ENCODE measurements at regions not wholly inside any gene's neighbourhood (a gene's known extent, or its start where the extent isn't known, plus 50 kb on each side); places are given as distances from the start of the nearest gene placed in this dataset.
A peak's percentile ranks its signal among the peaks of the same experiment; 100 is the strongest.
"Not testable (repeated sequence)": the region's sequence is repeated elsewhere in the genome, so short reads cannot be mapped to it uniquely, and the experiment has no call there.

DNA sequence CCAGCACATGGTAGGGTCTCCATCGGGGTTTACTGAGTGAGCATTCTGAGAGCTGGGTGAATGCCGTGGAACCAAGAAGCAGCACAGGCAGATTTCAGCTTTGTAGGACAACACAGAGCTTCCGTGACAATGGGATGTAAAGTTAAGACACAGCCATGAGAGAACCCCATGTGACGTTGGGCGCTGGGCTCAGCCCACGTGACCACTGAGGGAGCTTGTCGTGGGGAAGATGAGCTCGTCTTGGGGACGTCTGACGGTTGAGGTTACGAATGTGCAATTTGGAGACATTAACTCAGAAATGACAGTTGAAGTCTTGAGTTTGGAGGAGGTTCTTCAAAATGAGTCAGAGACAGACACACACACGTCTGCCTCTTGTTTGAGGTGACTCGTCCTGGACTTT, 51.5 kb upstream of the MUC20 start:
- DNase-seq (ENCODE audit: low spot score), result not testable (repeated sequence)

DNA sequence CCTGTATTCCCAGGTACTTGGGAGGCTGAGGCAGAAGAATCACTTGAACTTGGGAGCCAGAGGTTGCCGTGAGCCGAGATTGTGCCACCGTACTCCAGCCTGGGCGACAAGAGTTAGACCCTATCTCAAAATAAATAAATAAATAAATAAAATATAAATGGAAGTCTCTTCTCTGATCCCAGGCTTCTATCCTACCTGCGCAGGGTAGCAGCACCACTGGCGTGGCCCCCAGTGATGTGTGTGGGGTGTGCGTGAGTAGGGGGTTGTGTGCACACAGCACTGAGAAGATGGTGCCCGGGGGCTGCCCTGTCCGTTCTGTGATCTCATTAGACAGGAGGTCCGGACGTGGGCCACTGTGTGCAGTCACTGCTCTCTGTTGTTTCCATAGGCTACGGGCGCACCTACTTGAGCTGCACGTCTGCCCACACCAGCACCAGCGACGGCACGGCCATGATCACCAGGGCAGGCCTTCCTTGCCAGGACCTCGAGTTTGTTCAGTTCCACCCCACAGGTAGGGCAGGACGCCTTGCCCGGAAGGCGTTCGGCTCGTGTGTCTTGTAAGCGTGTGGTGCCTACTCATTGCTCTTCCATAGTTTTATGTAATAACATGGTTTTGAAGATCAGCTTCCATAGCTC, 52.5 kb upstream of the MUC20 start:
- DNase-seq (ENCODE audit: low spot score), result not testable (repeated sequence)

DNA sequence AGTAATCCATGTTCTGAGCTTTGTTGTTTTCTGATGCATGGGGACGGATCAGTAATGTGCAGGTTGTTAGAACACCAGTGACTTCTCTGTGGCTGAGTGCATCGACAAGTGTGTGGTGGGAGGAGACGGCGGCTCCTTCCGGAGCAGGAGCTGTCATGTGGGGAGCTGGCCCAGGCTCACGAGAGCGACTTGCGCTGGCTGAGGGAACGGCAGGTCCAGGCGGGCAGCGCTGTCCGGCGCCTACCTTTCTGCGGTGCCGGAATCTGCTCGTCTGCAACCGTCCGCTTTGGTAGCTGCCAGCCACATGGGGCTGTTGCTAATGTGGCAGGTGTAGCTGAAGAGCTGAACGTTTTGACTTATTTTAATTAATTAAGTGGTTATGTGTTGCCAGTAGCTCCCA, 55.5 kb upstream of the MUC20 start:
- DNase-seq (ENCODE audit: low spot score), result not testable (repeated sequence)

DNA sequence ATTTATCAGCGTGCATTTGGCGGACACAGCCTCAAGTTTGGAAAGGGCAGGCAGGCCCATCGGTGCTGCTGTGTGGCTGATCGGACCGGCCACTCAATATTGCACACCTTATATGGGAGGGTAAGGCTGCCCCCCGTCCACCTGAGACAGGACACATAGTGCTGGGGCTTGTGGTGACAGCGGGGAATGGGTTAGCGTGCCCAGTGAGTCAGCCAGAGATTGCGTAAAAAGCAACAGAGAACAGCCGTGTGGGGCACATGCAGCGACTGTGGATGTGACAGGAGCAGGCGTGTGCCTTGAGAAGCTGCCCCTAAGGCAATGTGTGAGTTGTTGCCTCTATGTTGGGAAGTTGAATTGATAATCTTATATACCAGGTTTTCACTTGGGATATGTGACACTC, 56.6 kb upstream of the MUC20 start:
- not testable (repeated sequence) for DNase-seq (ENCODE audit: low spot score)

DNA sequence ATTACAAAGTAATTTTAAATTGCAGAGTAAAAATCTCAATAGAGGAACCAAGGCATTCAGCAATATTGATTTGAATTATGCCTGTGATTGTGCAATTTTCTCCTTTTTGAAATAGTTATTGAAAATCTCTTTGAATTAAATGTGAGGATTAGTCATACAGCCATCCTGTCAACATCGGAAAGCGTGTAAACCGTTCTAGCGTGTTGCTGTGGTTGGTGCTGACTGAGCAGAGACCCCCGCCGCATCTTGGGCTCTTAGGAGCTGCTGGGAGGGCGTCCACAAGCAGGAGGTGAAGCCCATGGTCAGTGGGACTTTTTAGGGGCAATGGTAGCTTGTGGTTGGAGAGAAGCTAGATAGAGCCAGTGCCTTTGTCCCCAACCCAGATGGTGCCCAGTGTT, 61.6 kb upstream of the MUC20 start:
- DNase-seq (ENCODE audit: low spot score), result not testable (repeated sequence)

DNA sequence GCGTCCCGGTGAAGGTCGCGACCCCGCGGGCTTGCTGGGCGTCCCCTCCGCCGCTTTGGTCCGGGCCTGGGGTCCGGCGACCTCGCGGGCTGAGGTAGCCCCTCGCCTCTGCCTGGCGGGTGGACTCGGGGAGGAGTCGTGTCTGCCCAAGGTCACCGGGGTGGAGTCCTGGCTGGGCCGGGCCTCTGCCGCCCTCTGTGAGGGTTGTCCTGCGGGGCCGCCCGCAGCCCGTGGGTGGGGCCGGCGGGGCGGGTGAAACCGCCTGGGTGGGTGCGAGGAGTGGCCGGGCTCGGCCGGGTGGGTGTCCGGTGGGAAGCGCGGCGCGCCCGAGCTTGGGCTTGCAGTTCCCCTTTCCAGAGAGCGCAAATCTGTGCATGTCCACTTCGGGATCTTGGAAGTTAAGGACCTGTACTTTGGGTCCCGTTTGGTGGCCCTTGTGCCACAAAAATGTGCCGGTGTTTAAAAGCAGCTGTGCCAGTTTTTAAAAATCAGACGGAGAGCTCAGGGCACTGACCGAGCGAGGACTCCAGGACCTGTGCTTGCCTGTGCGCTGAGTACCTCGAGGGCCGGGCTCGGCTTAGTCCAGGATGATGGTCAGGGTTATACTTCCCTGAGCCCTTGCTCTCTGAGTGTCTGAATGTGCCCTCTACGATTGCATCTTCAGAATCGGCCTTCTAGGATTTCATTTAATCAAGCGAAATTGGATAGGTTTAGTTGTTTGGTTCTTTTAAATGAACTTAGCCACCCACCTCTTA, 62.2 kb upstream of the MUC20 start:
- not testable (repeated sequence) for DNase-seq (ENCODE audit: low spot score)

DNA sequence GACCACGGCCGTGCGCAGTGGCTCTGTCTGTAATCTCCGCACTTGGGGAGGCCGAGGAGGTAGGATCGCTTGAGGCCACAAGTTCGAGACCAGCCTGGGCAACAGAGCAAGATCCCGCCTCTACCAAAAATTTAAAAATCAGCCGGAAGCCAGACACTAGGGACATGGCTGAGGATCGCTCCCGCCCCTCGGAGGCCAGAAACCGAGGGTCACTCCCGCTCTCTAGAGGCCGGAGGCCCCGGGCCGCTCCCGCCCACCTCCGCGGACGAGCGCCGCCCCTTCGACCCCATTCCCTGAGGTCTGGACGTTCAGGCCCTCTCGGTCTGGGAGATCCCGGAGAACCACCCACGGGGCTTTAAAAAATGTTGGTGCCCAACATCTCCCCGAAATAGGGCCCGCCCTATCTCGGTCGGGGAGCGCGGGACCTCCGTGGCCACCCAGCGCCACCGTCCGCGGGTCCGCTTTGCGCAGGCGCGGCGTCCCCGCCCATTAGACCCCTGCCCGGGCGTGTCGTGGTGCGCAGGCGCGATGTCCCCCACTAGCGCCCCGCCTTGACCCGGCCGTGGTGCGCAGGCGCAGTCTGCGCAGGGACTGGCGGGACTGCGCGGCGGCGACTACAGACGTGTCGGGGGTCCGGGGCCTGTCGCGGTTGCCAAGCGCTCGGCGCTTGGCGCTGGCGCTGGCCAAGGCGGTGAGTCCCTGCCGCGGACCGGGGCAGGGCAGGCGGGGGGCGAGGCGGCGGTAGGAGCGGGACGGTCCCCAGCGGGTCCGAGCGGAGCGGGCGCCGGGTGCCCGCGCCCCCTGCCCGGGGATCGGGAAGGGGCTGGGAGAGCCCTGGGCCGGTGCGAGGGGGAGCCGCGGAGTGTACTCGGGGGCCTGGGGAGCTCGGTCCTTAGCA, 63.1 kb upstream of the MUC20 start:
- peak; percentile 86 for DNase-seq (ENCODE audit: low spot score)

DNA sequence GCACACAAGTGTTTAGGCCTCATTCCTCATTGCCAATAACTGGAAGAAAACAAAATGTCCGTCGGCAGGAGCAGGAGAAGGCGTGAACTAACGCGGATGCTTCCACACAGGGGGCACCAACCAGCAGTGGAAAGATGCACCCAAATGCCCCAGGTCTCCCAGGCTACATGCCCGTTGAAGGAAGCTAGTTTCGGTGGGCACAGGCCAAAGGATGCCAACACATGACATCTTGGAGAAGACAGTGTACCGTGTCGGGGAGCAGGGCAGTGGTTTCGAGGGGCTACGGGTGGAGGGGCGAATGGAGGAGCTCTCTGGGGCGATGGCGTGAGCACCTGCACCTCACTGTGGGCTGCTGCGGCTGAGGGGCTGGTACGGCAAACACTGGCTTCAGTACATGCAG, 64.7 kb upstream of the MUC20 start:
- not testable (repeated sequence) for DNase-seq (ENCODE audit: low spot score)

DNA sequence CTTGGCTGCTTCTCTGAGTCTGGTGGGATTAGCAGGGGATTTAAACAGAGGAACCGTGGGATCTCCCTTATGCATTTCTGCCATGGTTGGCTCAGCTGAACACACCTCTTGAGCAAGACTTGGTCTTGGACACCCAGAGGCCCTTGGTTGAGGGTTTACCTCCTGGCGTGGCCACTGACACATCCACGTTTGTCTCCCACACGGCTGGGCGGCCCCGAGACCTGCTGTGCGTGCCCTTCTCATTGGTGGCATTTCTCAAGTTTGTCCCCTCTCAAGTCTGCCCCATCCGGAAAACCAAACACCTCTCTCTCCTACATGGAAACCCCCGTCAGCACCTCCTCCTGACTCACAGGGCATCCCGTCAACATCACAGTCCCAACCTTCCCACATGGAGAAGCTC, 66.0 kb upstream of the MUC20 start:
- not testable (repeated sequence) for DNase-seq (ENCODE audit: low spot score)

DNA sequence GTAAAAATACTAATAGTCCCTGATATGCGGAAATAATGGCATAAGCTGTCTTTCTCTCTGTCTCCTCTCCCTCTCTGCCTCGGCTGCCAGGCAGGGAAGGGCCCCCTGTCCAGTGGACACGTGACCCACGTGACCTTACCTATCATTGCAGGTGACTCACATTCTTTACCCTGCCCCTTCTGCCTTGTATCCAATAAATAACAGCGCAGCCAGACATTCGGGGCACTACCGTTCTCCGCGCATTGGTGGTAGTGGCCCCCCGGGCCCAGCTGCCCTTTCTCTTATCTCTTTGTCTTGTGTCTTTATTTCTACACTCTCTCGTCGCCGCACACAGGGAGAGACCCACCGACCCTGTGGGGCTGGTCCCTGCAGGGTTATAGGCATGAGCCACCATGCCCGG, 66.6 kb upstream of the MUC20 start:
- not testable (repeated sequence) for DNase-seq (ENCODE audit: low spot score)

DNA sequence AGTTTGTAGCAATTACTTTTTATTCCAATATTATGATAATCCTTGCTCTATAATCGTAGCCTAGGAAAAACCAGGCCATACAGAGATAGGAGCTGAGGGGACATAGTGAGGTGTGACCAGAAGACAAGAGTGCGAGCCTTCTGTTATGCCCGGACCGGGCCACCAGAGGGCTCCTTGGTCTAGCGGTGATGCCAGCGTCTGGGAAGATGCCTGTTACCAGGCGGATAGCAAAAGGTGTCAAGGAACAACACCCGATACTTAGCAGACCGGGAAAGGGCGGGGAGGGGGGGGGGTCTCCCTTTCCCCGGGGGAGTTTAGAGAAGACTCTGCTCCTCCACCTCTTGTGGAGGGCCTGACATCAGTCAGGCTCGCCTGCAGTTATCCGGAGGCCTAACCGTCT, 67.1 kb upstream of the MUC20 start:
- DNase-seq (ENCODE audit: low spot score), result not testable (repeated sequence)

DNA sequence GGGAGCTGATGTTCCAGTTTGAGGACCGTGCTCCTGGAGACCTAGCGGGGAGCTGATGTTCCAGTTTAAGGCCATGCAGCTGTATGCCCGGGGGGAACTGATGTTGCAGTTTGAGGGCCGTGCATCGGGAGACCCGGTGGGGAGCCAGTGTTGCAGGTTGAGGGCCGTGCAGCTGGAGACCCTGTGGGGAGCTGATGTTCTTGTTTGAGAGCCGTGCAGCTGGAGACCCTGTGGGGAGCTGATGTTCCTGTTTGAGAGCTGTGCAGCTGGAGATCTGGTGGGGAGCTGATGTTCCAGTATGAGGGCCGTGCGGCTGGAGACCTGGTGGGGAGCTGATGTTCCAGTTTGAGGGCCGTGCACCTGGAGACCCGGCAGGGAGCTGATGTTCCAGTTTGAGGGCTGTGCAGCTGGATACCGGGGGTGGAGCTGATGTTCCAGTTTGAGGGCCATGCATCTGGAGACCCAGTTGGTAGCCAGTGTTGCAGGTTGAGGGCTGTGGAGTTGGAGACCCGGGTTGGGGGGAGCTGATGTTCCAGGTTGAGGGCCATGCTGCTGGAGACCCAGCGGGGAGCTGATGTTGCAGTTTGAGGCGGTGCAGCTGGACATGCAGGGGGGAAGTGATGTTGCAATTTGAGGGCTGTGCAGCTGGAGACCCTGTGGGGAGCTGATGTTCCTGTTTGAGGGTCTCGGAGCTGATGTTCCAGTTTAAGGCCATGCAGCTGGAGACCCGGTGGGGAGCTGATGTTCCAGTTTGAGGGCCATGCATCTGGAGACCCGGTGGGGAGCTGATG, 64.4 kb upstream of the APOD start:
- not testable (repeated sequence) for DNase-seq (ENCODE audit: low spot score)

DNA sequence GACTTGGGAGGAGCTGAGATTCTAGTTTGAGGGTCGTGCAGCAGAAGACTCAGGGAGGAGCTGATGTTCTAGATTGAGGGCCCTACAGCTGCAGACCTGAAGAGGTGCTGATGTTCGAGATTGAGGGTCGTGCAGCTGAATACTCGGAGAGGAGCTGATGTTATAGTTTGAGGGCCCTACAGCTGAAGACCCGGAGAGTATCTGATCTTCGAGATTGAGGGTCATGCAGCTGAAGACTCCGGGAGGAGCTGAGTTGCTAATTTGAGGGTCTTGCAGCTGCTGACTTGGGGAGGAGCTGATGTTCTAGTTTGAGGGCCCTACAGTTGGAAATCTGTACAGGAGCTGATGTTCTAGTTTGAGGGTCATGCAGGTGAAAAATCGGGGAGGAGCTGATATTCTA, 62.1 kb upstream of the APOD start:
- DNase-seq (ENCODE audit: low spot score), result not testable (repeated sequence)

DNA sequence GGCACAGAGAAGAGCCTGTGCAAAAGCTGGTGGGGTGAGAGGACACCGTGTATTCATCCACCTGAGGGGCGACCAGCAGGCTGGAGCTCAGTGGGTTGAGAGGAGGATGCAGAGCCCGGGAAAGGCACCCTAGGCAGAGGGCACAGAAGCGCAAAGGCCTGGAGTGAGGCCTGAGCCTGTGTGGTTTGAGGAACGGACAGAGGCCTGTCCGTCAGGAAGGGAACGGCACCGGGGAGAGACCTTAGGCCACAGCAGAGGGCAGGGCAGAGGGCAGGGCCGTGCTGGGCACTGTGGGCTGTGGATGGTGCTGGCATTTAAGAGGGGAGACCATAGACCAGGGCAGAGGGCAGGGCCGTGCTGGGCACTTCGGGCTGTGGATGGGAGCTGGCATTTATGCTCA, 59.5 kb upstream of the APOD start:
- DNase-seq (ENCODE audit: low spot score), result not testable (repeated sequence)

DNA sequence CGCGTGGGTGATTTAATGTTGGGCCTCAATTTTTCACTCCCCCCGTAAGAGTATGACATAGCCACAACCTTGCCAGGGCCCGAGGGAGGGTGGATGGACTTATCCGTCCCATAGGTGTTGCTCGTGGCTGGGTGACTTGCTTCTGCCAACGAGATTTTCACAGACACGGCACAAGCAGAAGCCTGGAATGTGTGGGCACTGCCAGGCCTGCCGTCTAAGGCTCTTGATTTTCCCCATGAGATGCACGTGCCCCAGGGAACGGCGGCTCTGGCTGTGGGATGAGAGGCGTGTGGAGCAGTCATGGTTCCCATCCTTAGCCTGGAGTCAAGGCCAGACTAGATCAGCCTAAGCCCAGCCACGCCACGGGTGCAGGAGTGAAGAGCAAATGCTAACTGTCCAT, 58.6 kb upstream of the APOD start:
- DNase-seq (ENCODE audit: low spot score), result not testable (repeated sequence)

DNA sequence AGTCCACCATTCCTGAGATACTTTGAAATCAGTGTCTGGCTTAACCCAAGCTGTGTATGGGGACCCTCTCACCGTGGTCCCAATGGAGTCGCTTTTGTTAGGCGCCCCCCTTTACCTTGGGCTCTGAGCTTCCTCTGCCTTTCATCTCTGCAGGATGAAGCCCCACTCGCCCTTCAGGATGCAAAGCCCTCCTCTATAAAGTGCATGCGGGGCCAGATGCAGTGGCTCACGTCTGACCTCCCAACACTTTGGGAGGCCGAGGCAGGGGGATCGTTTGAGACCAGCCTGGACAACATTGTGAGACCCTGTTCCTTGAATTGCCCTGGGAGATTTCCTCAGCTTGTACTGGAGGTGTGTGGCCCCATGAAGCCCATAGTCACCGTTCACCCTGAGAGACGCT, 54.7 kb upstream of the APOD start:
- not testable (repeated sequence) for DNase-seq (ENCODE audit: low spot score)

DNA sequence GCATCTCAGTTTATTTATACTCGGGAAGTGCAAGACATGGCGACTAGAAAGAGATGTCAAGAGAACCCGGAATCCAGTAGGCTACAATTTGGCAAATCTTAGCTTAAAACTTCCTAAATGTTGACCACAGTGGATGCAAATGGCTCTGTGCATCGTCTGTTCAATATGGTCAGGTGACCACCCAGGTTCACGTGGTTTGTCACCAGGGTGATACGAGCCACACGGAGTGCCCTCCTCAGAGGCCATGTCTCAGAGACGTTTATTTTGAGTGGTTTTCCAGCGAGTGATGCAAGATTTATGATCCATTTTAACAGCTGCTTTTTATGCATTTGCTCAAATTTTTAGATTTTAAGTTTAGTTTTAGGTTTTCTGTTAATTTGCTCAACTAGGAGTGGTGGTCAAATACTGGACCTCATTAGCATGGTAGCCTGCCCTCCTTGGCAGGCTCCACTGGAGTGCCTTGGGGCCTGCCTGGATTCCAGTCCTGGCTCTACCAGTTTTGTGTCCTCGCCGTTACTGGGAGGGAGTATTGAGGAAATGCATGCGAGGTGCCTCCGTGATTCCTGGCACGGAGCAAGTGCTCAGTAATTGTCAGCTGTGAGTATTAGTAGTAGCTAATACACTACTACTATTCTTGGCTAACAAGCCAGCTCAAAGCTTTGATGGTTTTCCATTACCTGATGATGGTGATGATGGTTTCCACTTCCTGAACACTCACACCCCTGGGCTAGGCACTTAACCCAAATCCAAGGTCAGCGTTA, 53.9 kb upstream of the APOD start:
- not testable (repeated sequence) for DNase-seq (ENCODE audit: low spot score)

DNA sequence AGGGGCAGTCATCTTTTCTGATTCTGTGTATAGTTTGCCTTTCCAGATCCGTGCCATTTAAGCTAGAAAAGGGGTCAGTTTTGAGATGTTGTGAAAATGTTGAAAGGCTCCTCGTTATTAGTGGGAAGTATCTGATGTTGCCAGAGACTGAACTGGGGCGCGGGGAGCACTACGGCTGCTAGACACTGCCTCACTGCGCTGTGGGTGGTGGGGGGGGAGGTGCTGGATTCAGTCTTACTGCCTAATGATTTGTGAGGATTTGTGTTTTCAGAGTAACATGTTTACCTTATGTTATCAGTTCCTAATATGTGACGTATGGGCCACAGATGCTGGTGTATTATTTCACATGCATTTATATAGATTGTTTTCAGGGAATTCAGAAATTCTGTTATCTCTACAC, 53.3 kb upstream of the APOD start:
- not testable (repeated sequence) for DNase-seq (ENCODE audit: low spot score)

DNA sequence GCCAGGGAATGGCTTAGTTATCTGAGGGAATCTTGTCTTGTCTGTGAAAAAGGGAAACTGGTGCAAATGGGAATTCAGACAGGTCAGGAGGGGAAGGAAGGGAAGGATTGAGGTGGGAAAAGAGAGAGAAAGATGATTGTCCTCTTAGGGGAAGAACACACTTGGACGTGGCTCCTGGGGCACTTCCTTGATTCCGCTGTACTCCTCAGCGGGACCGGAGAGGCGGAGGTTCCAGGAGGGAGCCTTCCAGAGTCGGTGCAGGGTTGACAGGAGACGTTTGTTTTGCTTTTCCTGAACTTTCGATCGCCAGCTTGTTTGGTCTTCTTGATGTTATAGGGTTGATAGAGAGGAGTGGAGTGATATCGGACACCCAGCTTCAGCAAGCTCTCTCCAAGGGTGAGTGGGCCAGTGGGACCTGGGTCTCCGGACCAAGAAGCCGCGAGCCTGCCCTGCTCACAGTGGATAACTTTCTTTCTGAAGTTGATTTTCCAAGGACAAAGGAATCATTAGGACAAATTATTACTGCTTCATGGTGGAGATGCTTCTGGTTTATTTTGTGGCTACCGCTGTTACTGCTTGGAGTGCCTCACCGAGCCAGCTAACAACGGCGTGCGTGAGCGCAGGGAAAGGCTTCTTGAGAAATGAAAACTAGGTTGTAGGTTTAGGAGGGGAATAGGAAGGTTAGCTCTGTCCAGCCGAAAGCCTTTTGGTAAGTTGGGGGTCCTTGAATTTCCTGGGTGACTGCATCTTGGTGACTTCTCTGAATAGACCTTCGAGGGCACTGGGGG, 52.4 kb upstream of the APOD start:
- DNase-seq (ENCODE audit: low spot score), result not testable (repeated sequence)

DNA sequence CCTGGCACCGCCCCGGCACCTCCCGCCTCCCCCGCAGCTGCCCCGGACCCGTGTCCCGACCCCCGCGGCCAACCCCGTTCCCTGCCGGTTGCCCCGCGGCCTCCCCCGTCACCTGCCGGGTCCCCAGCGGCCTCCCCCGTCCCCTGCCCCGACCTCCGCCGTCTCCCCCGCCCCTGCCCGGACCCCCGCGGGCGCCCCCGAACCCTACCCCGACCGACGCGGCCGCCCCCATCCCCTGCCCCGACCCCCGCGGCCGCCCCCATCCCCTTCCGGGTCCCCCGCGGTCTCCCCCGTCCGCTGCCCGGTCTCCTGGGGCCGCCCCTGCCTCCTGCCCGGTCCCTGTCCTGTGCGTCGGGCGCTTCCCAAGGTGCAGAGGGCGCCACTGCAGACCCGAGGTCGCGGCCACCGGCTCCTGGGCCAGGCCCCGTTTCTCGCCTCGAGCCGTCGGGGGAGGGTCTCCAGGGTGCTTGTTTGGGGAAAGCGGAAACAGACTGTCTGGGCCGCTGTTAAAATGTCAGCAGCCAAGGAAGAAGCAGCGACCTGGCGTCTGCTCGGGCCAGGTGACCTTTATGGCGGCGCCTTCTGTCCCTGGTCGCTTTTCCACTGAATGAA, 51.6 kb upstream of the APOD start:
- DNase-seq (ENCODE audit: low spot score), result not testable (repeated sequence)

Measured in putamen (tissue), 1 donor.